Breast epithelium (tissue), 3 donors: ENCODE measurements at regions not wholly inside any gene's neighbourhood (a gene's known extent, or its start where the extent isn't known, plus 50 kb on each side); places are given as distances from the start of the nearest gene placed in this dataset.

Experiments used
- POLR2A ChIP-seq: fragments of 450-650 bp; IDR thresholded peaks from one replicate; pipeline ENCODE4 v1.6.1; 2016; ENCODE audit warnings: antibody characterized with exemption, mild to moderate bottlenecking, moderate library complexity
- POLR2AphosphoS5 ChIP-seq, 3 donors: sonication (generic); formaldehyde crosslinking; IDR thresholded peaks; one replicate each; pipeline ENCODE4 v1.6.1; 2017; ENCODE audit warnings: antibody characterized with exemption in 3 of 3
- TF ChIP-seq, protein P1 (sequence below), 3 donors: fragments of 450-650 bp; IDR thresholded peaks; one replicate each; pipeline ENCODE4 v1.5.1; 2016 to 2017; ENCODE audit warnings: antibody characterized with exemption in 3 of 3, mild to moderate bottlenecking in 3 of 3, moderate library complexity in 3 of 3

DNA sequence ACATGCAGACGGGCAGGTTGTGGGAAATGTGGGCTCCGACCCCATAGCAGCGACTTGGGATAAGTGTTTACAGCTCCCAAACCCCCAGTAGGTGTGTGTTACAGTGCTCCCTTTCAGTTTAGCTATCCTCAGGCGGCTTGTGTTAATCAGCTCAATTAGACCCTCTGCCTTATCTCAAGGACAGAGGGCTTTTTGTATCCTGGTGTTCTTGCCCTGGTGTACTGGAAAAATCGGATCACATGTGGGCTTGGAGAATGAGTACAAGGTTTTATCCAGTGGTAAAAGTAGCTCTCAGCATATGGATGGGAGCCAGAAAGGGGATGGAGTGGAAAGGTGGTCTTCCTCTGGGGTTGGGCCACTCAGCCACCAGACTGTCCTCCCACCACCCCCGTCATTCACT, 264.7 kb upstream of the SYT4 start:
- TF ChIP-seq, protein P1, sequence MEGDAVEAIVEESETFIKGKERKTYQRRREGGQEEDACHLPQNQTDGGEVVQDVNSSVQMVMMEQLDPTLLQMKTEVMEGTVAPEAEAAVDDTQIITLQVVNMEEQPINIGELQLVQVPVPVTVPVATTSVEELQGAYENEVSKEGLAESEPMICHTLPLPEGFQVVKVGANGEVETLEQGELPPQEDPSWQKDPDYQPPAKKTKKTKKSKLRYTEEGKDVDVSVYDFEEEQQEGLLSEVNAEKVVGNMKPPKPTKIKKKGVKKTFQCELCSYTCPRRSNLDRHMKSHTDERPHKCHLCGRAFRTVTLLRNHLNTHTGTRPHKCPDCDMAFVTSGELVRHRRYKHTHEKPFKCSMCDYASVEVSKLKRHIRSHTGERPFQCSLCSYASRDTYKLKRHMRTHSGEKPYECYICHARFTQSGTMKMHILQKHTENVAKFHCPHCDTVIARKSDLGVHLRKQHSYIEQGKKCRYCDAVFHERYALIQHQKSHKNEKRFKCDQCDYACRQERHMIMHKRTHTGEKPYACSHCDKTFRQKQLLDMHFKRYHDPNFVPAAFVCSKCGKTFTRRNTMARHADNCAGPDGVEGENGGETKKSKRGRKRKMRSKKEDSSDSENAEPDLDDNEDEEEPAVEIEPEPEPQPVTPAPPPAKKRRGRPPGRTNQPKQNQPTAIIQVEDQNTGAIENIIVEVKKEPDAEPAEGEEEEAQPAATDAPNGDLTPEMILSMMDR (IDR thresholded peaks at IDR 0.05): no peak
- TF ChIP-seq POLR2AphosphoS5 (IDR thresholded peaks at IDR 0.05) (no peak), POLR2A (no peak)
